Left colon (tissue), 2 donors: ENCODE measurements at regions not wholly inside any gene's neighbourhood (a gene's known extent, or its start where the extent isn't known, plus 50 kb on each side); places are given as distances from the start of the nearest gene placed in this dataset.

Source experiments
- ATAC-seq: fragments of 200-7000 bp; cut with Tn5 transposase; one replicate; pipeline ENCODE4 v1.9.1; 2020; ENCODE audit warnings: mild to moderate bottlenecking, moderate library complexity
- DNase-seq, 2 donors: peaks; one replicate each; pipeline ENCODE4 v3.0.0-alpha.2; 2020
- intact Hi-C, 2 donors: fragments of 100-400 bp; cut with DNase I in 1 of 2; cut with micrococcal nuclease in 1 of 2; formaldehyde crosslinking; loops; one replicate each; pipeline versions ENCODE4 v1.11.2 to v1.14.0; 2022; cut with DNase I, micrococcal nuclease
- donor health status: DM: no; HTN: no; CAD: no.
- donor health status: DM: yes; HTN: yes; CAD: no.

- ATAC-seq, result no peak
- intact Hi-C loops, result no loop called here
Measured at GRCh38 chr4:106694232-106694631, 325.7 kb upstream of the GIMD1 start.

GRCh38 chr4:106691749-106692148, 323.2 kb upstream of the GIMD1 start:
- ATAC-seq (no peak), DNase-seq (no peak)
- intact Hi-C loops, result no loop called here

More at GRCh38 chr4:106694232-106694631, 325.7 kb upstream of the GIMD1 start:
- no peak for DNase-seq

GRCh38 chr4:106690487-106690886, 321.9 kb upstream of the GIMD1 start:
- ATAC-seq (no peak), DNase-seq (no peak)
- intact Hi-C loops, result no loop called here

DNA sequence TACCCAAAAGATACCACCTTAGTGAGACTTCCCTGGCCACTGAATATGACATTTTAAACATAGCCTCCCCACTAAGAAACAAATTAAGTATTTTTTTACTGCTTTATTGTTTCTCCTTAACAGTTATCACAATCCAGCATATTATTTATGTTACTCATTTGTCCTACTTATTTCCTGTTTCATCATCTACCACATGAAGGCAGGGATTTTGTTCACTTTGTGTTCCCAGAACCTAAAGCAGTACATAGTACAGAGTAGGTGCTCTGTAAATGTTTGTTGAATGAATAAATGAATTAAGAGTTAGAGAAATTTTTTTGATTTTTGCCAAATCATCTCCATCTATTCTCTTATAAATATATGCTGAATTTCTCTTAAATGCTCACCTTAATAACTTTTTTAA, 318.4 kb upstream of the GIMD1 start:
- ATAC-seq (no peak), DNase-seq (no peak)
- intact Hi-C loops, result no loop called here

DNA sequence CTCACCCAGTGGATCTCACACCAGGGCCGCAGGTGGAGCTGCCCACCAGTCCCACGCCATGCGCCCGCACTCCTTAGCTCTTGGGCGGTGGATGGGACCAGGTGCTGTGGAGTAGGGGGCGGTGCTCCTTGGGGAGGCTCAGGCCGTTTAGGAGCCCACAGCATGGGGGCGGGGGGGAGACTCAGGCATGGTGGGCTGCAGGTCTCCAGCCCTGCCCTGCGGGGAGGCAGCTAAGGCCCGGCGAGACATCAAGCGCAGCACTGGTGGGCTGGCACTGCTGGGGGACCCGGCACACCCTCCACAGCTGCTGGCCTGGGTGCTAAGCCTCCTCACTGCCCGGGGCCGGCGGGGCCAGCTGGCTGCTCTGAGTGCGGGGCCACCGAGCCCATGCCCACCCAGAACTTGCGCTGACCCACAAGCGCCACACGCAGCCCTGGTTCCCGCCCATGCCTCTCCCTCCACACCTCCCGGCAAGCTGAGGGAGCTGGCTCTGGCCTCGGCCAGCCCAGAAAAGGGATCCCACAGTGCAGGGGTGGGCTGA, 312.9 kb upstream of the GIMD1 start:
- intact Hi-C loops, result no loop called here
- ATAC-seq (no peak), DNase-seq (no peak)

- no peak for ATAC-seq
- intact Hi-C loops, result no loop called here
- no peak for DNase-seq
Measured at GRCh38 chr4:106679063-106679462, 310.5 kb upstream of the GIMD1 start.

GRCh38 chr4:106677213-106677612, 308.6 kb upstream of the GIMD1 start:
- DNase-seq (no peak), ATAC-seq (no peak)
- intact Hi-C loops, result no loop called here

GRCh38 chr4:106676173-106676921, 307.8 kb upstream of the GIMD1 start:
- intact Hi-C loops, result no loop called here
- ATAC-seq (no peak), DNase-seq (no peak)

GRCh38 chr4:106671716-106672115, 303.1 kb upstream of the GIMD1 start:
- no peak for ATAC-seq
- no peak for DNase-seq
- intact Hi-C loops, result no loop called here

DNA sequence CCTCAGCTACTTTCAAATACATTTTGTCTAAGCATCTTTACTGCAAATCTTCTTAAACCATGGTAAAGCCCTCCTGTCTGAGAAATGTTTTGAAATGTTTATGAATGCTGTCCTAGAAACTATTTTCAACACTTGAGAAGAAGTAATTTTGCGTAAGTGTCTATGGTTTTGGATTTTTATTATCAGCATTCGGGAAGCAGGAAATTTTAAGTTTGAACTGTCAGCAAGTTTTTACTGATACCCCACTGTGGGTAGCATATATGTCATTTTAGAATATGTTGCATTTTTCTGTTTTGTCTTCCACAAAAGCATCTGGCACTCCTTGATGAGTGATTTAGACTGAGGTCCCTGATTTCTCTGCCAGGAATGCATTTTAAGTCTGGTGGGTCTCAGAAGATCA, 302.4 kb upstream of the GIMD1 start:
- intact Hi-C loops, result no loop called here
- ATAC-seq (no peak), DNase-seq (no peak)

DNA sequence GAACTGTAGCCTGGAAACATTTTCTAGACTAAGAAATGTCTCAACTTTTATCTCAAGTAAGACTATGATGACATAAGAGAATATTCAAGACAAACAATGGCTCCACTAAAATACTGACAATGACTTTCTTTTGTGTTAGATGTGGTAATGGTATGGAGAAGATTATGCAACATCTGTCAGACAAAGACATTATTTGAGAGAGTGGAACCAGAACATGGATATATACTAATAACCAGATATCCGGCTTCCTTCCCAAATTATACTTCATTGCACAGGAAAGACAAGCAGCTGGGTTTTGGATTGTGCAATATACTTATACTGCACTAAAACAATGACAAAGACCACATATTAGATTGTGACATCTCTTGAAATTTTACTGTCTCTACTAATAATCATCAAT, 290.8 kb upstream of the GIMD1 start:
- no peak for DNase-seq
- no peak for ATAC-seq

GRCh38 chr4:106652095-106652494, 283.5 kb upstream of the GIMD1 start:
- ATAC-seq, result no peak
- intact Hi-C loops, result no loop called here

More for the DNA sequence above, 290.8 kb upstream of the GIMD1 start:
- intact Hi-C loops, result no loop called here

GRCh38 chr4:106650701-106651100, 282.1 kb upstream of the GIMD1 start:
- ATAC-seq, result no peak
- intact Hi-C loops, result no loop called here

More at GRCh38 chr4:106652095-106652494, 283.5 kb upstream of the GIMD1 start:
- no peak for DNase-seq

DNA sequence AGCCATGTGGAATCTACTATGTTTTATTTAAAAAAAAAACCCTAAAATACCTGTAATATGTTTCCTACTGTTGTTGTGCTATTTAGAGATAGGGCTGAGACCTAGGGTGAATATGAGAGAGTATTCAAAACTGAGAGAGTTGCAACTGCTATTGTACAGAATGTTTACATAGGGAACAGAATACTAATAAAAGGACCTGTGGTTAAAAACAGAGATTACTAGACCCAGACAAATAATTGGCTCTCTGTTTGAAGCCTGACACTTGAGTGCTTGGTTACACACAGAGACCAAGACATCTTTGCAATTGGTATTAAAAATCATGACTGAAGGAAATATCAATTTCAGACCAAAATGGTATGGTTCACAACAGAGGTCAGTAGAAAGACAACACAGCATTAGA, 278.9 kb upstream of the GIMD1 start:
- no peak for DNase-seq
- intact Hi-C loops, result no loop called here
- no peak for ATAC-seq

More at GRCh38 chr4:106650701-106651100, 282.1 kb upstream of the GIMD1 start:
- no peak for DNase-seq

DNA sequence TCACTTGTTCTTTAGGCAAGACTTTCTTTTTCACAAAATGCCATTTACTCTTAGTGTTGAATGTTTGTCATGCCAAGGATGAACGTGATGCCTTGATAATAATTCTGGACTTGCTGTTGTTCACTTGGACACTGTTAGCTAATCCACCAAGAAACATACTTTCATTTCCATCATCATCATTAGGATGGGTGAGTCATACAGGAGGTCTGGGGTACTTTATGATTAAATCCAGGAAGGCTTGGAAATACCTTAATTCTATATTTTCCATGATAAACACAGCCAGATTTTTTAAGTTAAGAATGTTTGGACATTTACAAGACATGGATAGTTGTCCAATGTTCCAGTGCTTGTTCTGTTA, 260.7 kb upstream of the GIMD1 start:
- intact Hi-C loops, result no loop called here
- ATAC-seq, result no peak
- no peak for DNase-seq

DNA sequence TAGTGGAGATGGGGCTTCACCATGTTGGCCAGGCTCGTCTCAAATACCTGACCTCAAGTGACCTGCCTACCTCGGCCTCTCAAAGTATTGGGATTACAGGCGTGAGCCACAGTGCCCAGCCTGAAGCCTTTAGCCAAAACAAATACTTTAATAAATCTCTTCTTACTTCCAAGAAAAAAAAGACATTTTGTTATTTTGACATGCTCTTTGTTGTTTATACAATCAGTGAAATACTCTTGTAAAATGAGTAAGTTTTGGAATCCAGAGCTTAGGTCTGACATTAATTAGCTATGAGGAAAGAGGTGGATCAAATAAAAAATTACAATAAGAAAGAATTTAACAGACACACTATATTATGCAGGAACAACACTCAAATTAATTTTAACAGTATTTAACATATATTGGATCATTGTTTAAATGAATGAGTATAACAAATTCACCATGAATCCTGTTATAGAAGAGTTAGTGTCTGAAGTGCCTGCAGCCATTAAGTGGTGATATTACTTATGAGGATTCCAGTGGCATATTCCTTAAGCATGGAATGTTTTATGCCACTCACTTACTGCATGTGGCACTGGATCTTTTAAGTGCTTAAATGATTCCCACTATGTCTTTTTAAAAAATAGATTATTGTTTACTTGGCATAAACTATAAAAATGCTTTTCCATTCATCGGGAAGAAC, 260.1 kb upstream of the GIMD1 start:
- intact Hi-C loops, result no loop called here
- ATAC-seq (no peak), DNase-seq (no peak)

DNA sequence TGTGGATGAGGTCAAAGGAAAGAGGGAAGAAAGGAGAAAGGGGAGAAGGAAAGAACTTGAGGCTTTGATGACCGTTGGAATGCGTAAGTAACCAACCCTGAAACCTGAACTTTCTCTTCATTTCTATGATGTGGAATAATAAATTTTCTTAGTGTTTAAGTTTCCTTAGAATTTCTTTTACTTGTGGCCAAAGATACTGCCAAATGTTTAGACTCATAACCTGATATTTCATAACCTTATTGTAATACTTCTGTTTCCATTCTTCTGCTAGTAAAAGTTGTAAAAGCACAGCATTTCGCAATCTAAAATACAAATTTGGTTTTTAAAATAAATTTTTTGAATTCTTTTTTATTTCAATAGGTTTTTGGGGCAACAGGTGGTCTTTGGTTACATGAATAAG, 258.5 kb upstream of the GIMD1 start:
- intact Hi-C loops, result no loop called here
- ATAC-seq (no peak), DNase-seq (no peak)

DNA sequence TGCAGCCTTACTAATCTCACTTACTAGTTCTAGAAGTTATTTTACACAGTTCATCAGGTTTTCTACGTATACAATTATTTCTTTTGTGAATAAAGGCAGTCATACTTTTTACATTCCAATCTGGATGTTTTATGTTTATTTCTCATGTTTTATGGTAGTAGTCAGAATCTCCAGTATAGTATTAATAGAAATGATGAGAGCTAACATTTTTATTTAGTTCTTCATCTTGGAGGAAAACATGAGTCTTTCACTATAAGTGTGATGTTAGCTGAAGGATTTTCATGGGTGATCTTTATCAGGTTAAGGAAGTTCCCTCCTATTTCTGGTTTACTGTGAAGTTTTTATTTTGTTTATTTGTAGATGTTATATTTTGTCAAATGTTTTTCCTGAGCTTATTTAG, 256.1 kb upstream of the GIMD1 start:
- ATAC-seq, result no peak
- intact Hi-C loops, result no loop called here
- DNase-seq, result no peak

DNA sequence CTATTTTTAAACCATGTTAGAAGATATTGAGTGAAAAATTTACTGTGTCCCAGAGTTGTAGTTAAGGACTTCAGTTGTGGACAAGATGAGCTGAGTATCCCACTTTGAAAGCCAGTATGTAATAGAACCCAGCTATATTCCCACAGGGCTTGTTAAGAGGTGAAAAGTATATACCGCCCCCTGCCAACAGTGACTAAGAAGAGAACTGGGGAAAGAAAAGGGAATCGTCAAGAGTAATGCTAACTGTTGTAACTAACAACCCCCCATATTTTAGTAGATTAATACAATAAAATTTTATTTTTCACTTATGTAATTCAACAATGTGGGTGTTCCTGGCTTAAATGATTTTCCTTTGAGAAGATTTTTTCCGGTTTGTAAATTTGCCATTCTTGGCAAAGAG, 250.4 kb upstream of the GIMD1 start:
- ATAC-seq, result no peak
- DNase-seq, result no peak

GRCh38 chr4:106615961-106616360, 247.4 kb upstream of the GIMD1 start:
- intact Hi-C loops, result no loop called here
- ATAC-seq (no peak), DNase-seq (no peak)

More for the DNA sequence above, 250.4 kb upstream of the GIMD1 start:
- intact Hi-C loops, result no loop called here
